ENCODE measurements at regions not wholly inside any gene's neighbourhood (a gene's known extent, or its start where the extent isn't known, plus 50 kb on each side); places are given as distances from the start of the nearest gene placed in this dataset.

DNA sequence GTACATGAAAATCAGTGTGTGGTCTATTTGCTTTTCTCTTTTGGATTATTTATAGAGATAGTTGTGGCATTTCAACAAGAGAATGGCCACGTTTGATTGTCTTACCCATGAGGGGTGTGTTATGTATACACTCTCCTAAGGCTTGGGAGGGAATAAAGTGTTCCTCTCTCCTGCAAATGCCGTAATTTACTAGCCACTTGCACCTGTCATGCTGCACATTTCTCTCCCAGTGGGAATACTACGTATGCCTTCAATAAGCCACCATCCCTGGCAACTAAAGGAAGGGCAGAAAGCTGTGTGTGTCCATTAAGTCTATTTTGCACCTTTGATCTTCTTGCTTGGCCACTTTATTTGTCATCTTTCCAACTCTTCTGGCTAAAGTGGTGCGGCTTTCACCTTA, 541.2 kb downstream of the QKI start:
- TF ChIP-seq, protein P1, sequence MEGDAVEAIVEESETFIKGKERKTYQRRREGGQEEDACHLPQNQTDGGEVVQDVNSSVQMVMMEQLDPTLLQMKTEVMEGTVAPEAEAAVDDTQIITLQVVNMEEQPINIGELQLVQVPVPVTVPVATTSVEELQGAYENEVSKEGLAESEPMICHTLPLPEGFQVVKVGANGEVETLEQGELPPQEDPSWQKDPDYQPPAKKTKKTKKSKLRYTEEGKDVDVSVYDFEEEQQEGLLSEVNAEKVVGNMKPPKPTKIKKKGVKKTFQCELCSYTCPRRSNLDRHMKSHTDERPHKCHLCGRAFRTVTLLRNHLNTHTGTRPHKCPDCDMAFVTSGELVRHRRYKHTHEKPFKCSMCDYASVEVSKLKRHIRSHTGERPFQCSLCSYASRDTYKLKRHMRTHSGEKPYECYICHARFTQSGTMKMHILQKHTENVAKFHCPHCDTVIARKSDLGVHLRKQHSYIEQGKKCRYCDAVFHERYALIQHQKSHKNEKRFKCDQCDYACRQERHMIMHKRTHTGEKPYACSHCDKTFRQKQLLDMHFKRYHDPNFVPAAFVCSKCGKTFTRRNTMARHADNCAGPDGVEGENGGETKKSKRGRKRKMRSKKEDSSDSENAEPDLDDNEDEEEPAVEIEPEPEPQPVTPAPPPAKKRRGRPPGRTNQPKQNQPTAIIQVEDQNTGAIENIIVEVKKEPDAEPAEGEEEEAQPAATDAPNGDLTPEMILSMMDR (IDR thresholded peaks at IDR 0.05): no peak
- TF ChIP-seq POLR2A (IDR thresholded peaks at IDR 0.05): no peak
